Stimulated activated CD8-positive, alpha-beta memory T cell treated with anti-CD3 and anti-CD28 coated beads, Interleukin-15, amount 100 ng/mL, for 1 hour (primary cell): ENCODE measurements at regions not wholly inside any gene's neighbourhood (a gene's known extent, or its start where the extent isn't known, plus 50 kb on each side); places are given as distances from the start of the nearest gene placed in this dataset.

Experiments
- DNase-seq: peaks from one replicate; pipeline ENCODE4 v3.0.0-alpha.2; 2020; ENCODE audit warnings: low read depth

DNA sequence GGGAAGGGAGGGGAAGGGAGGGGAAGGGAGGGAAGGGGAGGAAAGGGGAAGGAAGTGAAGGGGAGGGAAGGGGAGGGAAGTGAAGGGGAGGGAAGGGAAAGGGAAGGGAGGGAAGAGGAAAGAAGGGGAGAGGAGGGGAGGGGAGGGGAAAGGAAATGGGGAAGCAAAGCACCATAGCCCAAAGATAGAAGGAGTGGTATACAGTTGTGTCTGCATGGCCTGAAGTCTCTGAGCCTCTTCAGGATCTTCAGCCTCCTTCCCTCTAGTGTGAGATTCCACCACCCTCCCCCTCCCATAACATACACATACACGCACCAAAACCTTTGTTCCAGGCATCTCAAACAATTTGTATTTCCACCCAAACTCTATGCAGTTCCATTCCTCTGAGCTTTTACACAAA, 96.2 kb upstream of the SERP2 start:
- no peak for DNase-seq

DNA sequence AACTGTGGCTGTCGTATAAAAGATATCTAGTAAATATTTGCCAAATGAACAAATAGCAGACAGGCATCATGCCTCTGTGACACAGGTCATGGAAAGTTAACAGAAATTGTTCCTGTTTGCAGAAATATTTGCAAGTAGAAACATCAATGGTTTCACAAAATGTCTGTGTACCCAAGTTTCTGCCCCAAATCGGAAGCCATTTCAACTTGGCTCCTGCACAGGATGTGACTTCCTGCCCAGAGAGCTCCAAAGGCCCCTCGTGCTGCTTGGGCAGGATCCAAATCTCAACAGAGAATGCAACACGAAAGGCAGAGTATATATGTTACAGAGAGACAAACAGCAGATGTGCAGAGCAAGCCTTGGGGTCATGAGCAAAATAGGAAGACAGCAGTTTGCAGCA, 95.5 kb upstream of the SERP2 start:
- DNase-seq = no peak

DNA sequence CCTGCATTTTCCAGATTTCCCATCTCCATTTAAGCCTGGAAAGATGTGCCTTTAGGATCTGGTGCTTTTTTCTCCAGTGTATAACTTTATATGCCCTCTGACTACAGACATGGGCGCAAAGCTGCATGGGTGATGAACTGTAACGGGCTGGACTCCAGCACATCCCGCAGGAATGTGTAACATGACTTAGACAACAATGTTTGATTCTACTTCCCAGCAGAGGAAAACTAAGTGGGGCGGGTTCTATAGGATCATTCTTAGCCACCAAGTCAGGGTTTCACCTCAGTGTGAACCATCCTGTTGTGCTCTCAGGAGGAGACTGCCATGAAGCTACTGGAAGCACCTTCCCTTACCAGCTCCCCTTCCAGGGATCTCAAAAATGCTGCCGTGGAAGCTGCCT, 93.2 kb upstream of the SERP2 start:
- DNase-seq = no peak

DNA sequence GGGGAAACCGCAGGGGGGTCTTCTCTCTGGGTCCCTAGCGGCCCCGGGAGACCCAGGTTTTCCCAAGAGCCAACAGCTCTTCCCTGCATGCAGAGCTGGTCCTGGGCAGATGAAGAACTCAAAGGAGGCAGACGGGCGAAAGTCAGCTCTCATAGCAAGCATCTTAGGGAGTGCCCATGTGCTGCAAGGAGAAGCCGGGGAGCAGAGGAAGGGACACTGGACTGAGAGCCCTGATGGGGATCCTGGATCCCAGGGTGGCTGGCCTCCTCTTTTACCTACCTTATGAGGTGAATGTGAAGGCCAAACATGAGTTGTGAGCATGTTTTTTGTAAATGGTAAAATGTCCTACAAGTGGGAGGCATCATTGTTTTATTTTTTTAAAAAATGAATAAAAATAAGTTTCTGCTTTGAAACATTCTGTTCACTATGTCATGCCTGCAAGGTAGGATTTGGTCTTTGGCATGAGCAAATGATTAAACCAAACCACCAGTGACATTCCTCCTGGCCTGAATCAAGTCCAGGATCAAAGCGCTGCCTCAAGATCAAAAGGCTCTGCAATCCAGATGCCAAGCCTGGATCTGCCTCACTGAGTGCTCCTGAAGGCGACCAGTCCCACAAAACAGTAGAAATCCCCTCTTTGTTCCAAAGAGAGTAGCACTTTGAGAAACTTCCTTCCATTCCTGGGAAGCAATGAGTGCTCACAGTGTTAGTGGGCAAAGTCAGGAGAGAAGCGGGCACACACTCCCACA, 92.2 kb upstream of the SERP2 start:
- DNase-seq = no peak

DNA sequence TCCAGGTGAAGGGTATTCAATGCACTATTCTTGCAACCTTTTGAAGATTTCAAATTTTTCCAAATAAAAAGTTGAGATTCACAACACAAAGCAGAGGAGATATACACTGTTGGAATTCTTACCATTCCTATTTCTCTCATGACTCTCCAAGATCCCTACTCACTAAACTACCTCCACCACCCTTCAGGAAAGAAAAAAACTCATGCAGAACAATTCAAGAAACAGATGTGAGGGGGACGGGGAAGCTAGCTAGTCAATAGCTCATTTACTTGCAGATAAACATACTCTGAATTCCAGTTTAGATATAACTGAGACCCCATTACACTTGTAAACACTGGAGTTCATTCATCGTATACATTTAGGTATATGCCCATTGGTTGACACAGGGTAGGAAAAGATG, 90.0 kb upstream of the SERP2 start:
- DNase-seq = no peak

DNA sequence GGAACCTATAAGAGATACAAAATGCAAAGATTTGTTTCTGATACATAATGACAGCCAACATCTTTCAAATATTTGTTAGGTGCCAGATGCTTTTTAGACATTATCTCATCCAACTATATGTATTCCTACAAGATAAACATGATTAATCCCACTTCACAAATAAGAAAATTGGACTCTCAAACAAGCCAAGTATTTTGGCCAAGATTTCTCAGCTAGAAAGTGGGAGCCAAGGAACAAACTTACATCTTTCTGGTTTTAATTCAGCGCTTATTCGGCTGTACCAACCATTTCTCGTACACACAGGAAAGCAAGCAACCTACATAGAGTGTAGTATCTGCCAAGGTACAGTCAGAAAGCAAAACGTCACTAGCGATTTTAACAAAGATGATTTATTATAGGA, 85.7 kb upstream of the SERP2 start:
- DNase-seq = no peak

DNA sequence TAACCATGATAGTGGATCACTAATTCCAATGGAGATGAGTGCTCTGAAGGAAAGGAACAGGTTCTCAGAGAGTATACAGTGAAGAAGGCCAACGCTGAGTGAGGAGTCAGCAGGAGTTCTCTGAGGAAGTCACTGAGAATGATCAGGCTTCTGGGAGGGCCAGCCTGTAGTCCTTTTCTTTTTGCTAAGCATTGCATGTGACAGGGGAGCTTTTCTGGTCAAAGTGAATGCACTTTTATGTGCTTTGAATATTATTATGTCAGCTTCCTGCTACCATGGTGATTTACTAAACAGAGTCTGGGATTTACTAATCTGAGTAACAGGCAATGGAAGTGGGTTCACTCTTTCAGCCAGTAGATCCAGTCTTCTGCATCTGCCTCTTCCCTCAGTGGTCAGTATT, 81.1 kb upstream of the SERP2 start:
- no peak for DNase-seq

DNA sequence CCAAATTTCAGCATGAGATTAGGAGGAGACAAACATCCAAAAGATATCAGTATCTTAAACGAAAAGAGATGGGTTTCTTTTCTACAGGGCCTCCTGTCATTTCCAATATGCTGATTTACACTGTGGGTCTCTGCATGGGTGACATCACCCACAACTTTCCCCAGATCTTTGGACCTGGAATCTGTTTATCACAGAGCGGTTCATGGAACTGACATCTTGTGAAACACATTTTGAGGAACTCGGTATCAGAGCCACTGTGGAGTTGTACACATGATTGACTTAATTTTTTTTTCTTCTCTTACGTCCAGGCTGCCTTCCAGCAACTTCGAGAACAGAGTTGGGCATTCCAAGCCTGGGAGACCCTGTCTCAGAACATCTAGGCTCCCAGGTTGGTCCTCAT, 80.2 kb upstream of the SERP2 start:
- no peak for DNase-seq

DNA sequence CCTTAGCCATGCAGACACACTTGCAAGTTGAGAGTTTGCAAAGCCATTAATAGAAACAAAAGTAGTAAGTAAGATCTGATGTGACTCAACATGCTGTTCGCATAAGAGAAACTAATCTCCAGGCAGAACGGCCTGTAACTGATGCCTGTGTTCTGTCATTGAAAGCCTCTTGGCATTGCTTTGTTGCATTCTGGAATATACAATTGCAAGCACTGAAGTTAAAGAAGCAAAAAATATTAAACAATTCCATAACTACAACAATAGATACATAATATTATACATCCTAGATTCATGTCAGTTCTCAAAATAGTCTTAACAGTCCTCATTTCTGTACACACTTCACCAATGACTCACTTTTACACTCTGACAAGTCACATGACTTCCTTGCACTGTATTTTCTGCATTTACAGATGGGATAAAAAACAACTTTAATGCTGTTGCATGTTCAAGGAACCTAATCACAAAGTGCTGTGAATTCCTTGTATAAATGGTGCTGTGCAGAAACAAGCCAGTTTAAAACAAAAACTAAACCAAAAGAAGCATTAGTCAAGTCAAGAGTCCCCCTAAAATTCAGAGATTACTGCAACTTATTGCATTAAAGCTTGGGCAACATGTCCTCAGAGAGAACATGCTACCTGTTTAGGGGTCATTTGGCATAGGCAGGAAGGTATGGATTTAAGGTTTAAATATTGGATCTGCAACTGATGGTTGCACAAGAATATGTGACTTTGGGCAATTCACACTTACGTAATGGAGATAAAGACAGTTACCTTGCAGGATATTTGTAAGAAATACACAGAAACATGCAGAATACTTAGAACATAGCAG, 79.5 kb upstream of the SERP2 start:
- DNase-seq = no peak

DNA sequence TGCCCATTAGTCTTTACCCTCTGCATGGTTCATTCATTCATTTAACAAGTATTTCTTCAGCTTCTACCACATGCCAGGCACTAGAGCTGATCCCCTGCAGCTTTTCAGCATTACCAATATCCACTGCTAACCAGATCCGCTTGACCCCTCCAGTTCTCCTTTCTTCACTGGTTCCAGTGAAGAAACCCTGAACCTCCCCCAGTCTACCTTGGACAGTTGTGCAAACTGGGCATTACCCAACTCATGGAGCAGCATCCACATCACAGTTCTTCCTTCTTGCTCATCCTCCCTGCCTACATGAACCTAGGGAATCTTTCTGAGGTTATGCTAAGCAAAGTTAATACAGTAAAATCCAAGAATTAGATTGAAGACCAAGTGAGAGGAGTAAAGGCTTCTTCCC, 78.7 kb upstream of the SERP2 start:
- no peak for DNase-seq

DNA sequence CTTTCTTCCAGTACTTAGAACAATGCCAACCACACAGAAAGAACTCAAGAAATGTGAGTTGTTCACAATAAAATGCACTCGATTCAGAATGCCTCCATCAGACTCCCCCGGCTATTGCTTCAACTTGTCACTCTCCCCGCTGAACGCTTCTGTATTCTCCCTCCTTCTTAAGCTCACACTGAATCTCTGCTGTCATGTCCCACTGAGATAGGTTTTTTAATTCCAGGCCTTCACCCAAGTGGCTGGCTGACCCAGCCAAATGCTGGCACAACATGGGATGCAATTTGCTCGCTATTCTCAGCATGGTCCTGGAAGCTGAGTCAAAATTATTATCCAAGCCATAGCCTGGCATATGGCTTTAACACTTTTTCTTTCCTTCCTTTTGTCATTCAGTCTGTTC, 76.8 kb upstream of the SERP2 start:
- DNase-seq = no peak

DNA sequence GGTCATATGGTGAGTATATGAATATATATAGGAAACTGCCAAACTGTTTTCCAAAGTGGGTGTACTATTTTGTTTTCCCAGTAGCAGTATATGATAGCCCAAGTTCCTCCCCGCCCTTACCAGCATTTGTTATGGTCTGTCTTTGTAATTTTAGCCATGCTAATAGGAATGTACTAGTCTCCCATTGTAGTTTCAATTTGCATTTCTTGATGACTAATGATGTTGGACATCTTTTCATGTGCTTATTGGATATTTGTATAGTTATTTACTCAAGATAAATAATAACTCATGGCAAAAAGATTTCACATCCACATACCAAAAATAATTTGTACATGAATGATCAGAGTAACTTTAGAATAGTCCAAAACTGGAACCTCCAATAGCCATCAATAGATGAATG, 75.3 kb upstream of the SERP2 start:
- DNase-seq = no peak

DNA sequence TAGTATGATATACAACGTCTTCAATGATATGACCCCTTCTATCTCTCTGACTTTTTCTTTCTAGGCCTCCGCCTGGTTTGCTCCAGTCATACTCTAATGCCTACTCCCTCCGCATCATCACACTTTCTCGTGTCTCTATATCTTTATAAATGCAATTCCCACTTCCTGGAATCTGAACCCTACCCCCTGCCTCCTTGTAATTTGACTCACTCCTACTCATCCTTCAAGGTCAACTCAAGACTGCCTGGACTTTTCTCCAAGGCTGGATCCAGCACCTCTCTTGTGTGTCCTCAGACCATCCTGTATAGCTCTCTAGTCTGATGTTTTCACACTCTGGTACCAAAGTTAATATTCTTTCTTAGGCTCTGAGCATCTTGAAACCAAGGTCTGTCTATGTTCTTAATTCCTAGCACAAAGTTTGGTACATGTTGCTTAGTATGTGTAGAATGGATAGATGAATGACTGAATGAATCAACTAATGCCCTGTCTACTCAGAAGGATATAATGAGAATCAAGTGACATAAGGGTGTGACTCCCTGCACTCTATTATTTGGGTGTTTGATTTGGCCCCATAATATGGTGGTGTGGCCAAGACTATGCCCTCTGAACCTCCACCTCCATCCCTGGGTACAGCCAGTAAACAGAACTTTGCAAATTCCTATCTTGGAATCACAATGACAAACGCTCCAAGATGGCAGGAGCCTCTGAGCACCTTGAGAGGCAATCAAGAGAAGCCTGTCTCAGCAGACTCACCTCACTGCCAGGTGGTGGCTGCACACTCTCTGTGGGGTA, 74.3 kb upstream of the SERP2 start:
- no peak for DNase-seq

DNA sequence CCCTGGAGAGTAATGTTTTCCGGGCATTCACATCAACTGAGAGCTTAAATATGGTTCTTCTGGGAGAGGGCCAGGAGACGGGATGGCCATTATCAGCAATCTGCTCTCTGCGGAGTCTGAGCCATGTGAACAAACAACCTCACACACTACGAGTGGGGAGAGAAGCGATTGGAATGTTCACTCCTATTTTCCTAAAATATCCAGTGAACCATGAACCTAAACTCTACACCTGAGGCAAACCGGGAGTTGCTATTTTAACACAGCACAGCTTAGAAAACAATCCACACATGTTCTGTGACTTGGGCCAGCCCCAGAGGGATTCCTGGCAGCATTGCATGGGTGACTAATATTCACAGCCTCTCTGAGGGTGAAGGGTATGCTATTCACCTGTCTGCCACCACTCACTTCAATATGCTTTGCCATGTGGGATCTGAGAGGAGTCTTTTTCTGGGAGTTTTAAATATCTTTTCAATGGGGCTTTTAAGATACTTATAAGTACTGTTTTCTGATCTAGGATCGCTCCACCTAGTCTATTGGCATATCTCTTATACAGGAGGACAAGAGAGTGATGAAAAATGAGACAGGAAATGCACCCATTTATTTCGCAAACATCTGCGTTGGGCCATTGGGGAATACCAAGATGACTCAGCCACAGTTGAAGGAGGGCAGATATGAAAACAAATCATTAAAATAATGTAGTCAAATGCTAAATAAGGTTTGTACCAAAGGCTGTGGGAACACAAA, 72.6 kb upstream of the SERP2 start:
- DNase-seq = no peak

DNA sequence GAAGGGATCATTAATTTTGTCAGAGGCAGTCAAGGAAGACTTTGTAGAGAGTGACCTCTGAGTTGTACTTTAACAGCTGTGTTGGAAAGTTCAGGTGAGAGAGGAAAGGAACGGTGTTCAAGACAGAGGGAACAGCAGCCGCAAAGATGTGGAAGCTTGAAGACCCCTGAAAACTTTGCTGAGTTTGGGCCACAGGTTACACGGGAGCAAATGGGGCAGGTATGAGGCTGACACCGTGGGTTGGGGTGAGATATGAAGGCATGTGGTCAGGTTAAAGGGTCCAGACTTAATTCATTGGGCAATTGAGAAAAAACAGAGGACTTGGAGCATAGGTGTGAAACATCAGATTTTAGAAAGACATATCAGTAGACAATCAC, 72.0 kb upstream of the SERP2 start:
- DNase-seq = no peak

DNA sequence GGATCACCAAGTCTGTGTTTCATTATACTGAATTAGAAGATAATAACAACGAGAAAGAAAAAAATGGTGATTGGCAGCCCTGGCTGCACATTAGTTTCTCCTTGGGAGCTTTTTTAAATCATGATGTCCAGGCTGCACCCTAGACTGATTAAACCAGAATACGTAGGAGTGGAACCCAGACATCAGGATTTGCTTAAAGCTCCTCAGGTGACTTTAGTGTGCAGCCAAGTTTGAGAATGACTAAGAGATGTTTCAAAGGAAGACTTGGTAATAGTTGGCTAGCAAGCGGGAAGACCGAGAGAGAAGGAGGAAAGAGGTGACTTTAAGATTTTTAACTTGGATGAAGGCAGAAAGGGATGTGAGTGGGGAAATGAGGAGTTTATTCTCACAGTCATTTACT, 71.4 kb upstream of the SERP2 start:
- DNase-seq = no peak

DNA sequence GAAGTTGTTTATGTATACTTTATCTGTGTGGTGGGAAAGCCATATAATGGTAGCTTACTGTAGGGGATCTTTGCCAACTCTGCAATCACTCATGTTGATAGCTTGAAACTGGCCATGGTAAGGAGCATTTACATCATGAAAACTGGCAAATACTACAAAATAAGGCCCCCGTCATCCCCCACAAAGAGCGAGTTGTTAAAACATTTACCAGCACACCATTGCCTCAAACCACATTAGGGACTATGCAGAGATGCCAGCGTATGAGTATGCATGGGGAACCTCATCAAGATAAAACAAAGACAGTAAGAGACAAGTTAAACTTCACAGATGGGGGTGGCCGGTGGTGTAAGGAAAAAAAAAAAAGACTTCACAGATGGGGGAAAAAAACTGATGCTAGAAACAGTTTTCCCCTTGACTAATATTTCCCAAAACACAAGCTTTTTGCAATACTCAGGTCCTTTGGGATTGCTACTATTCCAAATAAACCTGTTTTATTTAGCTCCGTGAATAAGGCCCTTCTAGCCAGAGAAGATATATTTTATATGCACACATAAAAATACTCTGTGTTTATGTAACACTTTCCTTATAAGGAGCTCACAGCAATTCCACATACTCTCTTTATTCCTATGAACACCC, 70.6 kb upstream of the SERP2 start:
- DNase-seq = no peak

DNA sequence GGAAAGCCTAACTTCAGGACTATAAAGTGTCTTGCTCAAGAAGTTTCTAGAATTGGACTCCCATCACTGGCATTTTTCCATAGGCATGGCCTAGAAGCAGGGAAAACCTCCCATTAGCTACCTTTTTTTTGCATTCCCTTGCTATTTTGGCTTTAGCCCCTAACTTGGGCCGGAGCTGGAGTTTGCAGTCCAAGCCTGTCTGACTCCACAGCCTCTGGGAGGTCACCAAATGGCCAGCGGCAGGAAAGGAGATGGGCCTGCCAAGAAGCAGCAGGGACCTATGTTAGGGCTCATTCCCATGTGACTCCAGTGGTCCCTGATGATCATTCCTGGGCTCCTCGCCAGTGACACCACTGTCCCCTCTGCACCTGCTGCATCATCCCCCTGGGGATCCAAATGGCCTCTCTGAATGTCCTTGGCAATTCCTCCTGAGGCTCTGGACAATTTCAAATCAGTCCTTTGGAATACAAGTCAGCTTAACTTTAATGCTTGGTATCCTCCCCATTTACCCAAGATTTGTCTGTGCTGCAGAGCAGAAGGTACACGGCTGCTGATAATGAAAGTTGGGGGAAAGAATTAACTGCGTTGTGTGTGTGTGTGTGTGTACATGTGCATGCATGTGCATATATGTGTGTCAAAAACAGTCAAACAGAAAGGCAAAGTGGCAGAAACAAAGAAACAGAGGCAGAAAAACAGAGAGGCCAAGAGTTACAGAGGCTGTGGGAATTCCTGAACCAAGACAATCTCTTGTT, 69.8 kb upstream of the SERP2 start:
- DNase-seq = no peak

DNA sequence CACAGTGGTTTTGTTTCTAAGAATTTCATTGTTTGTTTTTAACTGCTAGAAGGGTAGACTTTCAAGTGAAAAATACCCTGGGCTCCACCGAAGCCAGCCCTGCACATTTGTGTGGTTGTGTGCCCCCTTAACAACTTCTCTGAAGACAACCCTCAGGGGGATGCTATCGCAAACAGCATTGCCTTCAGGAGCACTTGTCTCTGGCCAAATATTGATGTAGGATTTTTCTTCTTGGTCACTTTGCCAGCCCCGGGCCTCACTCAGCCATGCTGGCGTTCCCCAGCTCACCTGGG, 69.2 kb upstream of the SERP2 start:
- no peak for DNase-seq

DNA sequence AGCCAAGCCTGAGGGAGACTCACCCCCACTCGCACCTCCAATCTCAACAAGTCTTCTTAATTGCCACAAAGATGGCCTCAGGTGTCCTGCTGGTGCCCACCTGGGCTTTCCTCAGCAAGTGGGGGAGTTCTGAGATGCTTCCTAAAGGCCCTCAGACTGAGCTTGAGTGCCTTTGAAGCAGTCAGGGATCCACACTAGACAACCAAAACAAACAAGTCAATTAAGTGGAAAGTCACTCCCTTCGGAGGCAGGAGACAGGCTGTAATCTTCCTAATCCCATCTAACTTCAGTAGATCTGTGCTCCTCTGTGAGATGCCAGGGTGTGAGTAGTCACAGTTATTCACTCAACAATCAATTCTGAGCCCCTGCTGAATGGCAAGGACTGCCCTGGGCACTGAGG, 68.3 kb upstream of the SERP2 start:
- DNase-seq = no peak

DNA sequence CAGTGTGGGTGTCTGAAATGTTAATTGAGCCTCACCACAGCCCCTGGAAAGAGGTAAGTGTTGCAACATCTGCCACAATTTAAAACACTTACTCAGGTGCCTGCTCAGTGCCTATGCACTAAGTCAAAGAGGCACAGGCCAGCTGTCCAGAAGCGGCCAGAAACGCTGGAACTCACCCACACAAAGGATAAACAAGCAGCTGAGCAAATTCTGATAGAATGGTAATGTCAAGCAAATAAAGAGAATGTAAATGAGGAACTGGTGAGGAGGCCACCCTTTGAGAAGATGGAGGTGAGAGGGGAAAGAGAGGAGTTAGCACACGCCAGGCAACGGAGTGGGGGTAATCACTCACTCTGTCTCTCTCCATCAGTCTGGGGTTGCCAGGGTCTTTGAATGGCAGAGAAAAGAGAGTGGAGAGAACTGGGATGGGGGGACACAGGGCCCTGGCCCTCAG, 67.7 kb upstream of the SERP2 start:
- DNase-seq = no peak
